ENCODE measurements at regions not wholly inside any gene's neighbourhood (a gene's known extent, or its start where the extent isn't known, plus 50 kb on each side); places are given as distances from the start of the nearest gene placed in this dataset.

GRCh38 chr11:70501933-70502540 is 103.7 kb downstream of the CTTN start:
- DNase-seq, result no peak

- no peak for DNase-seq
Measured at GRCh38 chr11:70502677-70503467, 104.5 kb downstream of the CTTN start.

- no peak for DNase-seq
Measured at GRCh38 chr11:70503468-70504221, 105.3 kb downstream of the CTTN start.

- DNase-seq, result no peak
Measured at GRCh38 chr11:70504246-70505020, 106.1 kb downstream of the CTTN start.

- no peak for DNase-seq
Measured at GRCh38 chr11:70505331-70505731, 107.0 kb downstream of the CTTN start.

GRCh38 chr11:70505761-70506657 is 107.7 kb downstream of the CTTN start:
- no peak for DNase-seq

GRCh38 chr11:70506658-70506970 is 108.3 kb downstream of the CTTN start:
- no peak for DNase-seq

GRCh38 chr11:70506986-70507385 is 108.7 kb downstream of the CTTN start:
- DNase-seq, result no peak

- DNase-seq, result no peak
Measured at GRCh38 chr11:70507466-70508230, 109.3 kb downstream of the CTTN start.

- DNase-seq, result no peak
Measured at GRCh38 chr11:70508231-70508480, 109.8 kb downstream of the CTTN start.

GRCh38 chr11:70509476-70509875 is 111.1 kb downstream of the CTTN start:
- no peak for DNase-seq

GRCh38 chr11:70510106-70510505 is 111.8 kb downstream of the CTTN start:
- no peak for DNase-seq

- DNase-seq, result no peak
Measured at GRCh38 chr11:70510571-70510970, 112.2 kb downstream of the CTTN start.

GRCh38 chr11:70511345-70511744 is 113.0 kb downstream of the CTTN start:
- DNase-seq, result no peak

GRCh38 chr11:70512716-70513115 is 114.4 kb downstream of the CTTN start:
- no peak for DNase-seq

- no peak for DNase-seq
Measured at GRCh38 chr11:70517203-70517602, 118.9 kb downstream of the CTTN start.

GRCh38 chr11:70517988-70518907 is 119.9 kb downstream of the CTTN start:
- DNase-seq, result no peak

- no peak for DNase-seq
Measured at GRCh38 chr11:70519117-70519516, 120.8 kb downstream of the CTTN start.

GRCh38 chr11:70521475-70522308 is 123.4 kb downstream of the CTTN start:
- no peak for DNase-seq

- no peak for DNase-seq
Measured at GRCh38 chr11:70522309-70522592, 123.9 kb downstream of the CTTN start.

All from activated CD4-positive, alpha-beta T cell treated with anti-CD3 and anti-CD28 coated beads, Interleukin-2, amount 50 U/mL, for 1 hour (primary cell).